ENCODE measurements at regions not wholly inside any gene's neighbourhood (a gene's known extent, or its start where the extent isn't known, plus 50 kb on each side); places are given as distances from the start of the nearest gene placed in this dataset.

DNA sequence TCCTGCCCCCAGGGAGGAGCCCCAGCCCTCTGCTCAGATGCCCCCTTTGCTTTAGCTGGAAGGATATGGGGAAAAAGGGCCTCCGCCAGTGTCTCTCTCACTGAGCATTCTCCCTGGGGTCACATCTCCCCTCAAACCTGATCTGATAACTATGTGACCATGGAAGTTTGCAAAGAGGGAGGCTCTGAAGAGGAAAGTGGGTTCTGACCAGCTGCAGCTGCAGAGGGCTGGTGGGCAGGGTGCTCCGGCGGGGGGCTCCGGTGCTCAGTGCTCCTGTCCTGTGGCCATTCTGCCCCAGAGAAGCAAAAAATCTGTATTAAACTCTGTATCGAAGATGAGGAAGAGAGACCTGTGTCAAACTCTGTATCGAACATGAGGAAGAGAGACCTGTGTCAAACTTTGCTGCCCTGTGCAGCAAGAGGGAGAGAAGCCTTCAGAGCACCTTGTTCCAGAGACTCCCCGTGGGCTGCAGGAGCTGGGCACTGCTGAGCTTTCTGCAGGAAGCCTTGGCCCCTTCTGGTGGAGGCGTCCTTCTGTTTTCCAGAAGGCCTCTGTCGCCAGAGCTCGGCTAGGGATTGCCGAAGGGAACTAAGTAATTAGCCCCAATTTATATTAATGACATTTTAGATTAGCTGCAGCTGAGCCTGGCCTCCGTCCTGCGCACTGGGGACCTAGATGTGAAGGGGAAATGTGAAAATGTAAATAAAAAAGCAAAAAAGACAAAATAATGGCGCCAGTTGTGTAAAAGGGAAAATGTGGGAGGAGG, 186.2 kb upstream of the C1orf174 start:
- no peaks in the 10 kb centered on the region for H3K27me3 ChIP-seq (ENCODE audit: control insufficient read depth, insufficient read depth, low read length)
- no peak overlapping the region for H3K4me2 ChIP-seq (ENCODE audit: low read length)
- H2AFZ ChIP-seq, result no peak overlapping the region
- TF ChIP-seq, protein P1, sequence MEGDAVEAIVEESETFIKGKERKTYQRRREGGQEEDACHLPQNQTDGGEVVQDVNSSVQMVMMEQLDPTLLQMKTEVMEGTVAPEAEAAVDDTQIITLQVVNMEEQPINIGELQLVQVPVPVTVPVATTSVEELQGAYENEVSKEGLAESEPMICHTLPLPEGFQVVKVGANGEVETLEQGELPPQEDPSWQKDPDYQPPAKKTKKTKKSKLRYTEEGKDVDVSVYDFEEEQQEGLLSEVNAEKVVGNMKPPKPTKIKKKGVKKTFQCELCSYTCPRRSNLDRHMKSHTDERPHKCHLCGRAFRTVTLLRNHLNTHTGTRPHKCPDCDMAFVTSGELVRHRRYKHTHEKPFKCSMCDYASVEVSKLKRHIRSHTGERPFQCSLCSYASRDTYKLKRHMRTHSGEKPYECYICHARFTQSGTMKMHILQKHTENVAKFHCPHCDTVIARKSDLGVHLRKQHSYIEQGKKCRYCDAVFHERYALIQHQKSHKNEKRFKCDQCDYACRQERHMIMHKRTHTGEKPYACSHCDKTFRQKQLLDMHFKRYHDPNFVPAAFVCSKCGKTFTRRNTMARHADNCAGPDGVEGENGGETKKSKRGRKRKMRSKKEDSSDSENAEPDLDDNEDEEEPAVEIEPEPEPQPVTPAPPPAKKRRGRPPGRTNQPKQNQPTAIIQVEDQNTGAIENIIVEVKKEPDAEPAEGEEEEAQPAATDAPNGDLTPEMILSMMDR (IDR thresholded peaks at IDR 0.05), result no peak
- no peaks in the 10 kb centered on the region for H3K36me3 ChIP-seq (ENCODE audit: control insufficient read depth, insufficient read depth, low read length)
- no peak overlapping the region for H3K4me3 ChIP-seq (ENCODE audit: low read depth, low read length)
- no peak overlapping the region for H3K9ac ChIP-seq
- no peak overlapping the region for H3K27ac ChIP-seq
- H3K4me1 ChIP-seq, result no peaks in the 10 kb centered on the region
- H3K9me3 ChIP-seq (ENCODE audit: control insufficient read depth, low read length), result no peaks in the 10 kb centered on the region
- H3K79me2 ChIP-seq, result no peaks in the 10 kb centered on the region

DNA sequence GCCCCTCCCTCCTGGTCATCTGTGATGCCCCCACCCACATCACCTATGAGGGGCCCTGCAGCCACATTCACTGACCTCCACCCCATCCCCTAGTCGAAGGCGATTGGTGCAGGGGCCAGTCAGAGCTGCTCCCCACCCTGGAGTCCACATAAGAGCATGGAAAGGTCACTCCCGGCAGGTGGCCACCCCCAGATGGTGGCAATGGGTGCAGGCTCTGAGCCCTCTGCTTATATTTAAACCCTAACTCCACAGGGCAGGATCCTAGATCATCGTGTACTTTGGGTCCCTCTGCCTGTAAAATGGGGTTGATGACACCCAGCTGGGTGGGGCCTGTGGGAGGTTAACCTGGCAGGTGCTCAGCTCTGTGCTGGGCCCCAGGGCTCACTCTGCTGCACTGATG, 186.8 kb upstream of the C1orf174 start:
- Histone ChIP-seq H3K4me3 (ENCODE audit: low read depth, low read length) (no peak overlapping the region), H3K9ac (no peak overlapping the region), H2AFZ (no peak overlapping the region), H3K9me3 (ENCODE audit: control insufficient read depth, low read length) (no peaks in the 10 kb centered on the region), H3K79me2 (no peaks in the 10 kb centered on the region), H3K4me2 (ENCODE audit: low read length) (no peak overlapping the region), H3K36me3 (ENCODE audit: control insufficient read depth, insufficient read depth, low read length) (no peaks in the 10 kb centered on the region), H3K4me1 (no peaks in the 10 kb centered on the region), H3K27me3 (ENCODE audit: control insufficient read depth, insufficient read depth, low read length) (no peaks in the 10 kb centered on the region), H3K27ac (no peak overlapping the region)
- TF ChIP-seq, protein P1 (IDR thresholded peaks at IDR 0.05), result no peak

DNA sequence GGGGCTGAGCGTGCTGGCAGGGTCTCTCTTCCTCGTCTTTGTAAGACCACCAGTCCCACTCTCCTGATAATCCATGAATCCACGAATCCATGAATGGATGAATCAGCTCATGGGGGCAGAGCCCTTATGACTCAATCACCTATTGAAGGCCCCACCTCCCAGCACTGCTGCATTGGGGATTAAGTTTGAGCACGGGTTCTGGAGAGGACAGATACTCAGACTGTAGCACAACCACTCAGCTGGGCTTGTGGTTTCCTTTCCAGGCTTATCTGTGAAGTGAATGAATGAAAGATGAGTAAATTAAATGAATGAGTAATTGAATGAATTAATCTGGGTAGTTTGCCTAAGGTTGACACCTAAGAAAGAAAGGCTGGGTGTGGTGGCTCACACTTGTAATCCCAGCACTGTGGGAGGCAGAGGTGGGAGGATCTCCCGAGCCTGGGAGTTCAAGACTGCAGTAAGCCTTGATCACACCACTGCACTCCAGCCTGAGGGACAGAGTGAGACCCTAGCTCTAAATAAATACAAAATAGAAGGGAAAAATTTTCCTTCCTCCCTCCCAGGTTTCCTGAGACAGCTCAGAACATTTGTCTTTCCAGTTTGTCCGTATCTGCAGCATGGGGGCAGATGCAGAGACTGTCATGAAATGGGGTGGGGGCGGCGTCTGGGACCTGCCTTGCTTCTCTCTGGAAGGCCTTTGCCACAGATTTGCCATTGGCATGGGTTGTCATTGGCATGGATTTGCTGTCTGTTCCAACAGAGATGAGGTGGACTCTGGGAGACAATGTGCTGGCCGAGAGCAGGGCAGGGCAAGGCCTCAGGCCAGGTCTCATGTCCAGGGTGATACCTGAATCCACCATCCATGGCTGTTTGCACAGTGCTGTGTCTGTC, 187.7 kb upstream of the C1orf174 start:
- H3K4me3 ChIP-seq (ENCODE audit: low read depth, low read length), result no peak overlapping the region
- H3K79me2 ChIP-seq, result no peaks in the 10 kb centered on the region
- TF ChIP-seq, protein P1 (IDR thresholded peaks at IDR 0.05), result no peak

DNA sequence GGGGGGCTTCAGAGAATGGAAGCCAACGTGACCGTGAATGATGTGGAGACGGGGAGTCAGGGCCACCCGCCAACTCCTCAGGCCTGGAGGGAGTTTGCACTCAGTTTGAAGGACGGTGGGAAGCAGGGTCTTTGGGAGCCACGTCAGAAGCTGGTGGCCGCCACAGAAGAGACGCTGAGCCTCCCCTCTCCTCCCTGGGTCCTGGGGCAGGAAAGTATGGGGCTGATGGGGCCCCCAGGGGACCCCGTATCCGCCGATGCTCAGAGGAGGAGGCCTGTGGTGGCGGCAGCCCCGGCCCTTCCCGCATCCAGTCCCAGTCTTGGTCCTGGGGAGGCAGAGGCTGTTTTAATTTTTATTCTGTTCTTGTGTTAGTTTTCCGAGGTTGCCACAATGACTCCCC, 188.6 kb upstream of the C1orf174 start:
- H3K4me2 ChIP-seq (ENCODE audit: low read length), result no peak overlapping the region
- H2AFZ ChIP-seq, result no peak overlapping the region
- no peak overlapping the region for H3K4me3 ChIP-seq (ENCODE audit: low read depth, low read length)
- no peak overlapping the region for H3K9ac ChIP-seq
- no peaks in the 10 kb centered on the region for H3K79me2 ChIP-seq
- no peaks in the 10 kb centered on the region for H3K27me3 ChIP-seq (ENCODE audit: control insufficient read depth, insufficient read depth, low read length)
- no peaks in the 10 kb centered on the region for H3K4me1 ChIP-seq
- no peaks in the 10 kb centered on the region for H3K9me3 ChIP-seq (ENCODE audit: control insufficient read depth, low read length)
- H3K27ac ChIP-seq, result no peak overlapping the region
- TF ChIP-seq, protein P1 (IDR thresholded peaks at IDR 0.05), result no peak
- H3K36me3 ChIP-seq (ENCODE audit: control insufficient read depth, insufficient read depth, low read length), result no peaks in the 10 kb centered on the region

More for the DNA sequence above, 187.7 kb upstream of the C1orf174 start:
- no peaks in the 10 kb centered on the region for H3K36me3 ChIP-seq (ENCODE audit: control insufficient read depth, insufficient read depth, low read length)
- H3K9ac ChIP-seq, result no peak overlapping the region
- H3K4me2 ChIP-seq (ENCODE audit: low read length), result no peak overlapping the region
- H2AFZ ChIP-seq, result no peak overlapping the region
- no peaks in the 10 kb centered on the region for H3K9me3 ChIP-seq (ENCODE audit: control insufficient read depth, low read length)
- no peak overlapping the region for H3K27ac ChIP-seq
- no peaks in the 10 kb centered on the region for H3K4me1 ChIP-seq
- no peaks in the 10 kb centered on the region for H3K27me3 ChIP-seq (ENCODE audit: control insufficient read depth, insufficient read depth, low read length)

Data from parathyroid adenoma (tissue), 2 donors.